ENCODE measurements at regions not wholly inside any gene's neighbourhood (a gene's known extent, or its start where the extent isn't known, plus 50 kb on each side); places are given as distances from the start of the nearest gene placed in this dataset.

- ATAC-seq (no peak), DNase-seq (no peak)
- no peak for TF ChIP-seq CTCF (IDR thresholded peaks at IDR 0.05)
Measured at GRCh38 chr12:43118881-43119280, 433.1 kb downstream of the ADAMTS20 start.

GRCh38 chr12:43118234-43118633 is 433.8 kb downstream of the ADAMTS20 start:
- H3K27ac ChIP-seq, result no peak overlapping the region
- intact Hi-C loops (cut with DNase I), result no loop called here
- H3K27me3 ChIP-seq, result no peaks in the 10 kb centered on the region
- TF ChIP-seq CTCF (IDR thresholded peaks at IDR 0.05), result no peak
- H3K4me1 ChIP-seq, result no peaks in the 10 kb centered on the region
- DNase-seq (no peak), ATAC-seq (no peak), FAIRE-seq (no peak)
- no peak overlapping the region for H3K4me3 ChIP-seq
- H3K36me3 ChIP-seq, result no peaks in the 10 kb centered on the region
- no peaks in the 10 kb centered on the region for H3K9me3 ChIP-seq

More at GRCh38 chr12:43118881-43119280, 433.1 kb downstream of the ADAMTS20 start:
- Histone ChIP-seq H3K27me3 (no peaks in the 10 kb centered on the region), H3K9me3 (no peaks in the 10 kb centered on the region), H3K27ac (no peak overlapping the region), H3K4me1 (no peaks in the 10 kb centered on the region), H3K4me3 (no peak overlapping the region), H3K36me3 (no peaks in the 10 kb centered on the region)
- intact Hi-C loops (cut with DNase I), result no loop called here
- FAIRE-seq, result no peak

- H3K27me3 ChIP-seq, result no peaks in the 10 kb centered on the region
- H3K27ac ChIP-seq, result no peak overlapping the region
- H3K4me1 ChIP-seq, result no peaks in the 10 kb centered on the region
- 53 to 58% methylated on average over 3 of the region's 3 CpGs for WGBS, 2 donors
- no peak overlapping the region for H3K4me3 ChIP-seq
- FAIRE-seq (no peak), DNase-seq (no peak), ATAC-seq (no peak)
- H3K36me3 ChIP-seq, result no peaks in the 10 kb centered on the region
- intact Hi-C loops (cut with DNase I), result no loop called here
- TF ChIP-seq CTCF (IDR thresholded peaks at IDR 0.05), result no peak
- H3K9me3 ChIP-seq, result no peaks in the 10 kb centered on the region
Measured at GRCh38 chr12:43117226-43117930, 434.6 kb downstream of the ADAMTS20 start.

GRCh38 chr12:43115441-43116160 is 436.4 kb downstream of the ADAMTS20 start:
- WGBS, 2 donors, result 85 to 86% methylated on average over 4 of the region's 4 CpGs
- no peak for FAIRE-seq
- intact Hi-C loops (cut with DNase I), result no loop called here

More at GRCh38 chr12:43115441-43116160, 436.4 kb downstream of the ADAMTS20 start:
- no peaks in the 10 kb centered on the region for H3K27me3 ChIP-seq
- no peaks in the 10 kb centered on the region for H3K4me1 ChIP-seq
- DNase-seq, result no peak
- H3K4me3 ChIP-seq, result no peak overlapping the region
- H3K9me3 ChIP-seq, result no peaks in the 10 kb centered on the region
- H3K36me3 ChIP-seq, result no peaks in the 10 kb centered on the region
- ATAC-seq, result no peak
- no peak overlapping the region for H3K27ac ChIP-seq
- no peak for TF ChIP-seq CTCF (IDR thresholded peaks at IDR 0.05)
